ENCODE measurements at regions not wholly inside any gene's neighbourhood (a gene's known extent, or its start where the extent isn't known, plus 50 kb on each side); places are given as distances from the start of the nearest gene placed in this dataset.

DNA sequence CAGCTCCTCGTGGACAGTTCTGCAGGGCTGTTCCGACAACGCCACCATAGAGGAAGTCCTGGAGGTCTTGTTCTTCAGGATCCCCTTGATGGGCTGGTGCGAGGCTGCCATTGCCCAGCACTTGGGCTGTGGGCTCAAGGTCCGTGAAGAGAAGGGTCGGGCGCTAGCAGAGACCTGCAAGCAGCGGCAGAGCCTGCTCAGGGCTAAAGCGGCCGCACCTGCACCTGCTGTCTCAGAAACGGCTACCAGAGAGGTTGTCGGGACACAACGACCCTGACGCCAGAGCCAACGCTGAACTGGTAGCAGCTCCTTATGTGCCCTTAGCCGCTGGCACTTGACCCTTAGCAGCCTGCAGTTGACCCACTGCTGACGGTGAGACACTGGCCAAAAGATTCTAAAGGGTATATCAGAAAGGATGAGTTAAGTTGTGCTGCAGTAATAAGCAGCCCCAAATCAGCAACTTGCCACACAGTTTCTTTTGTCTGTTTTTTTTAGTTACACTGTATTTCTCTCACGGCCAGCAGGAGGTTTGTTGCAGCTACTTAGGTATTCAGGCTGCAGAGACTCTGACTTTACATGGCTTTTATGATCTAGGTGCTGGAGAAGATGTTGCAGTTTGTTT, 55.5 kb upstream of the ST6GAL2 start:
- DNase-seq (ENCODE audit: low spot score) = no peak

DNA sequence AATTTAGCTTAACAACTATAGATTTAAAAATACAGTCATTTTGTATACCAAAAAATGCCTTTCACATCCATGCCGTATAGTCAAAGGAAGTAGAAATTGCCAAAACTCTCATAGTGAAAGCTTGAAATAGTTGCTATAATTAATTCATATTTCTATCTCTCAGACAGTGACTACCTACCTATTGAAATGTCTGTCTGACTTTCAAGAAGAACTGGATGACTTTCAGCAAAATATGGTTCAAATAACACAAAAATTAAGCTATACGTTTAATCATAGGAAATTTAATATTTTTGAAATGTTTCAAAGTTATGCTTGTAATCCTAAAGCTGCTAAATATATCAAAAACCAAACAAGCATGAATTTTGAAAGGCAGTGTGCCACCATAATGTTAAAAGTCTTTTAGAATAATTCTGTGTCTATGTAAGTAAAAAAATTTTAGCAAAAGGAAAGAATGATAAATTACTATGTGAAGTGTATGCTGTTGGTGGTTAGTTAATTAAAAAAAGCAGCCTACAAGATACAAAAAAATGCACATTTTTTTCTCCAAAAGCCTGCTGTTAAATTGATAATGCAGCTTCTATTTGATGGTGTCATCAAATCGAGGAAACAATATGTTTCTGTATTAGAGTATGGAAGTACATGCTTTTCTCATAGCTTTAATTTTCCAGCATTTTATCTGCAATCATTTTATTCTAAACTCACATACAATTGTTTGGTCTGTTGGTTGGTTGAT, 57.7 kb upstream of the ST6GAL2 start:
- DNase-seq (ENCODE audit: low spot score) = no peak

DNA sequence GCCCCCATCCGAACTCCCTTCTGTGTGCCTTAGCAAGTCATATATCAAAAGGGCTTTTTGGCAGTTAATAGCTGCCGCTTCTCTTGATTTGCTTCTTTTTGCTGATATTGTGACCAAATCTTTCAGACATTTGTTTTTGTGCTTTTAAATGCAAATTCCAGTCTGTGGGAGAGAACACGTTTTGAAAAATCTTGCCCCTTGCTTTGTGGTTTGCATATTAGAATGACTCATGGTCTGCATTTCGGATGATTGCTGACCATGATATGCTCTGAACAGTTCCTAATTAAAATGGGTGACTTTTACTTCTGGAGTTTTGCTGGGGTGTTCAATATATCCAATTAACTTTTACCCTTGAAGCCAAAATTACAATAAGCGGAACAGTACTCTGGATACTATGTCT, 58.2 kb upstream of the ST6GAL2 start:
- DNase-seq (ENCODE audit: low spot score) = no peak

DNA sequence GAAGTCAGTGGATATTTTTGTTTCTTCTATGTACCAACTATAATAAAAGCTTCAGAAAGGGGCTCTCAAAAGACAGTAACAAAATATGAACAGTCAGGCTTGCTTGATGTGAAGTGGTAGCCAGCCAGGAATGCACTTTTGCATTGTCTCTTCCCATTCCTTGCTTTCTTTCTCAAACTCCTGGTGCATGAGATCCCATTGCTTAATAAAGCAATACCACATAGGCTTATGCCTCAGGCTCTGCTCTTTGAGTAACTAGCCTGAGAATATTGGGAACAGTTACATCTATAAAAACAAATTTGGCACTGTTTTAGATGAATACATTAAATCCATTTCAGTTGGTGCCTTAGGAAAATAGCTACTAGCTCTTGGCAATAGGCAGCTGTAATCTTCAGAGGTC, 62.6 kb upstream of the ST6GAL2 start:
- no peak for DNase-seq (ENCODE audit: low spot score)

DNA sequence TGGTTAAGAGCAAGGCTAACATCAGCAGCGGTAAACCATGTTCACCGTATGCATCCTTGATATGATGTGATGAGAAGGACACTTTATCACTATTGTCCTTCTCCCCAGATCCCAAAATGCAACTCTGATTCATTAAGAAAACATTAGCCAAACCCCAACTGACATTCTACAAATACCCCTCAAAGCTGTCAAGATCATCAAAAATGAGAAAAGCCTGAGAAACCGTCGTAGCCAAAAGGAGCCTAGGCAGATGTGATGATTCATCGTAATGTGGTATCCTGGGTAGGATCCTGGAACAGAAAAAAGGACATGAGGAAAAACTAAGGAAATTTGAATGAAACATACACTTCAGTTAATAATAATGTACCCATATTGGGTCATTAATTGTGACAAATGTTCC, 67.3 kb upstream of the ST6GAL2 start:
- DNase-seq (ENCODE audit: low spot score) = no peak

DNA sequence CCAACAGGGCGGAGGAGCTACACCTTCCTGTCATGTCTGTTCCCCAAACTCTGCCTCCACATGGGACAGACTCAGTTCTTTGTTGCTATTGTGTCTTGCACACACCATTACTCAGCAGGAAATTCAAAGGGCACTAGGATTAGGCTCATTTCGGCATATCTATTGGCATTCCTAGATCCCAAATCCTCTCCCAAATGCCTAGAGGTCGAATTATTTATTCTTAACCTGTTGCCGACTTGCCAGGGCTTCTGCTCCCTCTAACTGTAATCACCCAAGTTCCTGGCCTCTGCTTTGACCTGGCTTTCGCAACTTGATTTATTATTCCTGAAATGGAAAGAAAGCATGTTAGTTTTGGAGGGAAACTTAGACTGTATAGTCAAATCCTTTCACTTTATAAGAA, 67.8 kb upstream of the ST6GAL2 start:
- DNase-seq (ENCODE audit: low spot score) = no peak

DNA sequence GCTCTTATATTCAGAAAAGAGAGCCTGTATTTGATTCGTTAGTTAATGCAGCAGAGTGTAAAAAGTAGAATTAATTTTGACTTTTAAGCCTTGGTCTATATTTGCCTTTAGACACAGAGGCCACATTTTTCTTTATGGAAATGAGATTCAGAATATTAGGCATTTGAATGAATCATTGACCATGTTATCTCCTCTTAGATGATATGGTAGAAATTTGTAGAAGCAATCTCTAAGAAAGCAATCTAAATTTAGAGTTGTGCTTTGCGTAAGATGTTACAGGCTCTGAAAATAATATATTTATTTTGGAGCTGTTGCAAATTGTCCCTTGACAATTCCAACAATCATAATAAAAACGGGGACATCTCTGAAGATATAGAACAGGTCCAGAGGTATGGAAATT, 68.3 kb upstream of the ST6GAL2 start:
- no peak for DNase-seq (ENCODE audit: low spot score)

DNA sequence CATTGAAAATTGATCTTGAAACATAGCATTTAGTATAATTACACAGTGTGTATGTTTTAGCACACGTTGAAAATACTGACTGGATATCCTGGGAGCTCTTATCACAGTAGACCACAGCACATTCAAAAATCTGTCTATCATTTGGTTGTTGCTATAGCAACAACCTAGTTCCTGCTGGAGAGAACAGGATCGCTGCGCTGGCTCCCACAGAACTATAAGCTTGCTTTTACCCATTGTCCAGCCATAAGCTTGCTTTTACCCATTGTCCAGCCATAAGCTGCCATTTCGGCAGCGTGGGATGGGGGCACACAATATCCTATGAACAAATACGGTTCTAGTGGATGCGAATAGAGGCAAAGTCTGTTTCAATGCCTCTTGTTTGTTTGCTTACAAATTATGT, 70.4 kb upstream of the ST6GAL2 start:
- no peak for DNase-seq (ENCODE audit: low spot score)

DNA sequence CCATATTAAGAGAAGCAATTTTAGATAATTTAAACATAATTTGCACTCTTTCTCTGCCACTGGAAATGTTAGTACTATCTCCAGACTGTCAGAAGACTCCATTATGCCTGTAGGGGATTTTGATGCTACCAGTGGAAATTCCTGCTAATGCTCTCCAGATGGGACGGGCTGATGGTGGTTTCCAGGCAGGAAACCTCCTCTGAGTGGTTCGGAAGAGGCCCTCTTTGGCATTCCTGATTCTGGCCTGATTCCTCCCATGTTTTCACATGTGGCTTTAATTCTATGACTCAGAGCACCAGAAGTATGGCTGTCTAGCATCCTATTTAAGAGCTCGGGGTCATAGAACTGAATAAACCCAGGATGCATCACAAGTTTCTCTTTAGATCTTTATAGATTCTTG, 70.9 kb upstream of the ST6GAL2 start:
- DNase-seq (ENCODE audit: low spot score) = no peak

DNA sequence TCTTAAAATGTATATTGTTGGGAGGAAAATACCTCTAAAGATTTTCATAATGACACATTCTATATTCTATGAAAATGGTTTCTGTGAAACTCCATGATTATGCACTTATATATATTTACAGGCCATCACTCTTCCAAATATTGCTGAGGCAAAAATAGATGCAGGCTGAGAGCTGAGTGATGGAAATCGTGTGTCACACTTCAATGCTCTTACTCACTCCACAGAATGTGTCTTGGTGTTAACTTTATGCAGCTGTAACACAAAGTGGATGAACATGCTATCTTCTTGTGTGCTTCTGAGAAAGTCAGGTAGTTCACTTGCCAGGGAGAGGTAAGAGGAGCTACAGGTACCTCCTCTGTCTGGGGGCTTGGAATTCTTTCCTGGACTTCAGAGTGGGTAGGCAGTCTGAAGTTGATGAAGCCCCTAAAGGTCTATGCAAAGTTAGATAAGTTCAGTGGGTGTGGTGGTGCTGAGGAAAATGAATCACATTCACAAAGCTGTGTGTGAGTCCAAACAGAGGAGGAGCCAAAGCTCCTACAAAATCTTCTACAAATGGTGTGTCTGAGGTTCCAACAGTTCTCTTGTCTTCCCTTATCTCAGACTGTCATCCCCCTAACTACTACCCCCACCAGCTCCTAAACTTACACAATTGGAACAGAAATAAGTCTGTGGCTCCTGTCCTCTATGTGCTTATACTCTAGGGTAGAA, 74.2 kb upstream of the ST6GAL2 start:
- DNase-seq (ENCODE audit: low spot score) = no peak

DNA sequence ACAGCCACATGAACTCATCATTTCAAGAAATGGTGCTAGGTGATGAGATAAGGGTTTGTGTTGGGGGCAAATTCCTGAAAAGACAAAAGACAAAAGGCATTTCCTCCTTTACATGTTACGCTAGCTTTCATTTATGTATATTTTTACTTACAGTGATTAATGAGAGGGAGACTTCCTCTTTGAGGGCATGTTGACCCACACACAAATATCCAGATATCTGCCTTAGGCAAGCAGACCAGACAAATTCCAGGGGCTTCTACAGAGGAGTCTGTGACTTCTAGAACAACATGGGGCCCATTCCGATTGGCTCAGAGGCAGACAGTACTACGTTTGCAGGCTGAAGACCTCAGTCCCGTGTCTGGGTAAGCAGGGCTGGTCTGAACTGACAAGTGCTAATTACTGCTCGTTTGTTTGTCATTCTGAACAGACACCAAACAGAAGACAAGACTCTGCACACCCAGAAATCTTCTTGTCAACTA, 74.8 kb upstream of the ST6GAL2 start:
- DNase-seq (ENCODE audit: low spot score) = no peak

DNA sequence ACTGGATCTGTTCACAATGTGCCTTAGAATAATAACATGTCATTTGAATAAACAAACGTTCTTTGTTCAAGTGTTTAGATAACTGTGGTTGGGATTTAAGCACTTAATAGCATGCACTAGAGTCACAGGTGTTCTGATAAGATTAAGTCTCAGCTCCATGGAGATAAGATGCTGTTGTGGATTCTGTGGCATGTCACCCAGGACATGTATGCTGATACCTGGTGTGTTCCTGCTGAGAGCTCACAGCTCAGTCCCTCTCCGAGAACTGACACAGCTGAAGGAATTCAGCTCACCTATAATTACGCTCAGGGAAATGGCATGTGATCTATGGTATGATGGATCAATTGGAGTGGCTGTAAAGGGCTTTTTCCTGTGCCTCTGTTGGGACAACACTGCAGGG, 75.4 kb upstream of the ST6GAL2 start:
- DNase-seq (ENCODE audit: low spot score) = no peak

DNA sequence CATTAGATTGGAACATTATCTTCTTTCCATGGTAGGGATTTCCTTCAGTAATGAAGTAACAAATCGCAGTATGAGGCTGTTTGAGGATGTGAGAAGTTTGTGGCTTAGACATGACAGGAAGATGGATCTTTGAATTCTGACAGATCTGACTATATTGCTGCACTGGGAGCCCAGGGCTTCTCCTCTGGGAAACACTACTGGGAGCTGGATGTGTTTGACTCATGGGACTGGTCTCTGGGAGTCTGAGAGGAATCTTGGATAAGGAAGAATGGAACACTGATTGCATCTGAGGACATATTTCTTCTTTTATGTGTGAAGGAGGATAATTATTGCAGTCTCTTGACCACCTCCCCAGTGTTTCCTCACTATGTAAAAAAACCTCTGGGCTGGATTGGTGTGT, 77.2 kb upstream of the ST6GAL2 start:
- no peak for DNase-seq (ENCODE audit: low spot score)

DNA sequence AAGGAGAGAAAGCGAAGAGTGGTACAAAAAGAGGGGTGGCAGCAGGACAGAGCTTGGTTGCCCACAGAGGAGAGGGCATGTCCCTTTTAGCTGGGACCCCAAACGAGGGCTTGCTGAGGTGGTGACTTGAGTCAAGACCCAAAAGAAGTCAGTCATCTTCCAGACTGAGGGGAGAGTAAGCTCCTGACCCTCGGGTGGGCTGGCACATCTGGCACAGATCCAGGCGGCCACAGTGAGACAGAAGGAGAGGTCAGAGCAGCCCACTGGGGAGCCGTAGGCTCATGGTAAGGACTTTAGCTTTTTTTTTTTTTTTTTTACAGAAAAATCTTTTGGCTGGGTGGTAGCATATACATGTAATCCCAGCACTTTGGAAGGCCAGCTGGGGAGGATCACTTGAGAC, 77.9 kb upstream of the ST6GAL2 start:
- DNase-seq (ENCODE audit: low spot score) = no peak

DNA sequence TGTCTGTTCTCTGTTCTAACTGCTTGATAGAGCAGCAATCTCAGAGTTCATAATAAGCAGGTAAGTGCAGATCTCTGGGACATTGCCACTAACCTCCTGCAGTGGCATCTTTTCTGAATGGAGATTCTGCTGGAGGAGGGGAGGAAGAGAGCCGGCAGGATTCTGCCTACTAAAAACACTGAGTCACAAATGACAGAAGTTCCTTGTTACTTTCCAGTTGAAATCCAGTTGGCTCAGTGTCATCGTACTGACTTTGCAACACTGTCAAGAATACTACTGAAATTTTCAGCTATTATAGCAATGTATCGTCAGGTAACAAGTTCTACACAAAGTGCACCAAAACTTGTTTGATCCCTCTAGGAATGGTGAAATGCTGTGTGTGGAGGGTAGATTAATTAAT, 79.6 kb upstream of the ST6GAL2 start:
- DNase-seq (ENCODE audit: low spot score) = no peak

DNA sequence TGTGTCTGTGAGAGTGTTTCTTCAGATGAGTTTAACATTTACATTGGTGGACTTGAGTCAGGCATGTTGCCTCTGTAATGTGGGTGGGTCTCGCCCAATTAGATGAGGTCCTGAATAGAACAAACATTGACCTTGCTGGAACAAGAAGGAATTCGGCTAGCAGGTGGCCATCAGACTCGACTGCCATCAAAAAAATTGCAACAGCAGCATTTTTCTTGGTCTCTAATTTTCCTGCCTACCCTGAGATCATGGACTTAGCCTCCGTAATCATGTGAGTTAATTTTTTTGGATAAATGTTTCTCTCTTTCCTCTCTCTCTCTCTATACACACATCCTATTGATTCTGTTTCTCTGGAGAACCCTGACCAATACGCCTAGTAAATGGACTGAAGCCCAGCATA, 83.8 kb upstream of the ST6GAL2 start:
- DNase-seq (ENCODE audit: low spot score) = no peak

DNA sequence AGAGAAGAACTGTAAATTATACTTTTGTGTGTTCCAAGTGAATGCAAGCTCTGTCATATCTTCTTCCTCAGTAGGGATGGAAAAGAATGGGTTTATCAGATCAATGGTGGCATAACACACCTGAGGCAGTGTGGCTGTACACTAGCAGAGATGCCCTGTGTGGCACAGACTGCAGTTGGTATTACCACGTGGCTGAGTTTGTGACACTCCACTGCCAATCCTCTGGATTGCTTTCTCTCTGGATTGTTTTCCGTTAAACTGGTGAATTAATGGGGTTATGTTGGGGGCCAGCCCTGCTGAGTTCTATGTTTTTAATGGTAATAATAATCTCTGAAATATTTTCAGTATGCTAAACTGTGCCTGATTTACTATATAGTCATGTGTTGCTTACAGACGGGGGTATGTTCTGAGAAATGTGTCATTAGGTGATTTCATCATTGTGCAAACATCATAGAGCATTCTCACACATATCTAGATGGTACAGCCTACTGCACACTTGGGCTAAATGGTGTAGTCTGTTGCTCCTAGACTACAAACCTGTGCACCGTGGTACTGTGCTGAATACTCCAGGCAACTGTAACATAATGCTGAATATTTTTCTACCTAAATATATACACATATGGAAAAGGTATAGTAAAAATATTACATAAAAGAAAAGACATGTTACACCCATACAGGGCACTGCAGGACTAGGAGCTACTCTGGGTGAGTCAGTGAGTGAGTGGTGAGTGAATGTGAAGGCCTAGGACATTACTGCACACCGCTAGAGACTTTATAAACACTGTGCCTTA, 84.7 kb upstream of the ST6GAL2 start:
- DNase-seq (ENCODE audit: low spot score) = no peak

DNA sequence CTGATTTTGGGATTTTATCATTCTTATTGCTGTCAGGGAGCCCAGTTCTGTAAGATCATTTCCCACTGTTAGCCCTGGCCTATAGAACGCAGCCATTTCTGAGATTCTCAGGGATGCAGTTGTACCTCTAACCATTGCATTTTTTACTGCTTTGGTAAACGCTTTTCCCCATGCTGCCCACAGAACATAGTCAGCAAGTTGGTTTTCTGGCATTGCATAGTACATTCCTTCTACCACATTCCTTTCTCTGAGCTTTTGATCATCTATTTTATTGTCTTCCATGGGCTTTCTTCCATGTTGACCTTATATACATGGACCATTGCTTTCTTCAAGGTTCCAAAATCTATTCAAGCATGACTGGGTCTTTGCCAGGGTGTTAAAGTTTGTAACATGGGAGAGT, 86.8 kb upstream of the ST6GAL2 start:
- no peak for DNase-seq (ENCODE audit: low spot score)

DNA sequence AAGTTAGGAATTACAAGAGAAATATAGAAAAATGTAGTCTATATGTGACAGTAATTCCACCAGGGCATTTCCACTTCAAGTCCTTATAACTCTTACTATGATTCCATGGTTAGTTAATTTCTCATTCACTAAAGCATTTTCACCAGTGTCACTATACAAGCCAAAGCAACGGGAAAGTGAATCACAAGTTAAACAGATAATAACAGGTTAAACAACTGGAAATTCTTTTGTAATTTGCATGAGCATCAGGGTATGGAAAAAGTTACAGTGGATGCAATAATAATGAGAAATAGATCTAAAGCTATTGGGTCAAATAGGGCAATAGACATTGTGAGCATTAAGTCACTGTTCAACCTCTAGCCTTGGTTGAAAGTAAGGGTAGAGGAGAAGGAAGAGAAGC, 88.9 kb upstream of the ST6GAL2 start:
- DNase-seq (ENCODE audit: low spot score) = no peak

DNA sequence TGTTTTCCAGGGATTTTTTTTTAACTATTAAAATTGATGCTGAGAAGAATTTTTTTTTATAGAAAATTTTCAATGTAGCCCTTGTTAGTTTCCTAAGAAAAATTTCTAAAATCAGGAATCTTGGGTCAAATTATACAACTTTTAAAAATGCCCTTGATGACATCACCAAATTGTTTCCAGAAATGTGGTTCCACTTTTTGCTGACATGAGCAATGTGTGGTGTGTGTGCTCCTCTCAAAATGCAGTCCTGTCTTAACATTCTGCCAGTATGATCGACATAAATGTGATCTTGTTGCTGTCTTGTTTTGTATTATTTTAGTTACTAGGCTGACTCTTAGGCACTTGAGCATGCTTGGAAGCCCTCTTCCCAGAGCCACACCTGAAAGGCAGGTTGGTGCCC, 89.7 kb upstream of the ST6GAL2 start:
- DNase-seq (ENCODE audit: low spot score) = no peak

DNA sequence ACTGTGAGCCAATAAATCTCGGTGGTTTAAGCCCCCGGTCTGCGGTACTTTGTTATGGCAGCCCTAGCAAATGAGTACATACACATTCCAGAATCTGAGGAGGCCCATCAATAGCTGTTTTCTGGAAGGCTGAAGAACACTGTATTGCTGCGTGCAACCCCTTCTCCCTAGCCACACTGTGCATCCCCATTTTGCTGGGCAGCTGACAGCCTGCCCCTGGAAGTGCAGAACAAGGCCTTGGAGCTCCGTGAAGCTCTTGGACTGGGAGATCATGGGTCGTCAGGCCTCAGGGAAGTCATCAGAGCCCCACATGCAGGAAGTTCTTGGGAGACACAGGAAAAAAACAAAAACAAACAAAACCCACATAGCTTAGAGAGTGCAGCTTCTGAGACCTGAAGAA, 90.6 kb upstream of the ST6GAL2 start:
- no peak for DNase-seq (ENCODE audit: low spot score)

DNA sequence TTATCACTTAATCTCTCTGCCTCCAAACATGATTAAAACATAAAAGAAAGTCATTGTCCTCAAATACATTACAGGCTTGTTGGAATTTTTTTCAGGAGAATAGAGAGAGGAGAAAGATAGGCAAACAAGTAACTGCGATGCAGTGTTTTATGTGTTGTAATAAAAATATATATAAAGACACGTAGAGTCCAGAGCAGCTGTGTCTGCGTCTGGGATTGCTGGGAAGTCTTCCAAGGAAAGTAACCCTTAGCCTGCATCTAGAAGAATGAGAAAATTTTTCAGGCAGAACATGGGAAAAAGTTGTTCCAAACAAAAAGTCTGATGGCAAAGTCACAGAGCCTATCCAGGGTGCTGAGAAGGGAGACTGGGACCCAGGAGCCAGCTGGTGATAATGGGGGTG, 91.8 kb upstream of the ST6GAL2 start:
- DNase-seq (ENCODE audit: low spot score) = no peak
